Sigmoid colon (tissue), 6 donors: ENCODE measurements at regions not wholly inside any gene's neighbourhood (a gene's known extent, or its start where the extent isn't known, plus 50 kb on each side); places are given as distances from the start of the nearest gene placed in this dataset.

ENCODE experiments used
- DNase-seq: peaks from one replicate; pipeline ENCODE4 v3.0.0-alpha.2; 2019
- H3K27ac ChIP-seq, 4 donors: fragments of 200-600 bp; sonication (generic); one replicate each; pipeline ENCODE4 v1.5.1; 2016 to 2019; ENCODE audit warnings: mild to moderate bottlenecking in 1 of 4
- H3K27me3 ChIP-seq, 3 donors: fragments of 200-600 bp; sonication (generic); one replicate each; pipeline ENCODE4 v1.5.1; 2019; ENCODE audit warnings: mild to moderate bottlenecking in 1 of 3
- H3K36me3 ChIP-seq, 4 donors: fragments of 200-600 bp; sonication (generic); one replicate each; pipeline ENCODE4 v1.5.1; 2016 to 2019
- H3K4me1 ChIP-seq, 4 donors: fragments of 200-600 bp; sonication (generic); one replicate each; pipeline ENCODE4 v1.5.1; 2017 to 2019
- H3K4me3 ChIP-seq, 4 donors: fragments of 200-600 bp; sonication (generic); one replicate each; pipeline ENCODE4 v1.5.1; 2017 to 2019; ENCODE audit warnings: mild to moderate bottlenecking in 2 of 4, moderate library complexity in 1 of 4
- H3K9me3 ChIP-seq, 4 donors: fragments of 200-600 bp in 3 of 4; sonication (generic) in 3 of 4; one replicate each; pipeline versions ENCODE4 v1.5.1 to v1.6.1; 2013 to 2019
- CTCF ChIP-seq, 4 experiments: fragments of 450-650 bp in 3 of 4; fragments of 200-600 bp in 1 of 4; IDR thresholded peaks; one replicate each; pipeline ENCODE4 v1.5.1; 2016 to 2019; ENCODE audit warnings: antibody characterized with exemption in 4 of 4, mild to moderate bottlenecking in 3 of 4, moderate library complexity in 2 of 4
- EP300 ChIP-seq, 4 donors: sonication (generic); formaldehyde crosslinking; IDR thresholded peaks; one replicate each; pipeline ENCODE4 v1.6.1; 2017; ENCODE audit warnings: antibody characterized with exemption in 4 of 4
- POLR2A ChIP-seq, 2 donors: fragments of 450-650 bp; IDR thresholded peaks; one replicate each; pipeline ENCODE4 v1.6.1; 2016; ENCODE audit warnings: antibody characterized with exemption in 2 of 2, mild to moderate bottlenecking in 2 of 2, moderate library complexity in 2 of 2
- POLR2AphosphoS5 ChIP-seq, 4 donors: sonication (generic); formaldehyde crosslinking; IDR thresholded peaks; one replicate each; pipeline ENCODE4 v1.6.1; 2017; ENCODE audit warnings: antibody characterized with exemption in 4 of 4
- WGBS, 2 donors: extraction: QIAGEN DNeasy Blood & Tissue Kit; methylation state at CpG; one replicate each; pipeline ENCODE4 v1.1.7; 2013; 5-methylcytosine and 5-hydroxymethylcytosine counted together
- intact Hi-C: fragments of 100-400 bp; cut with DNase I; formaldehyde crosslinking; loops from one replicate; pipeline ENCODE4 v1.15.1; 2023
- donor health status: healthy with polysubstance abuse.
- donor health status: healthy.

DNA sequence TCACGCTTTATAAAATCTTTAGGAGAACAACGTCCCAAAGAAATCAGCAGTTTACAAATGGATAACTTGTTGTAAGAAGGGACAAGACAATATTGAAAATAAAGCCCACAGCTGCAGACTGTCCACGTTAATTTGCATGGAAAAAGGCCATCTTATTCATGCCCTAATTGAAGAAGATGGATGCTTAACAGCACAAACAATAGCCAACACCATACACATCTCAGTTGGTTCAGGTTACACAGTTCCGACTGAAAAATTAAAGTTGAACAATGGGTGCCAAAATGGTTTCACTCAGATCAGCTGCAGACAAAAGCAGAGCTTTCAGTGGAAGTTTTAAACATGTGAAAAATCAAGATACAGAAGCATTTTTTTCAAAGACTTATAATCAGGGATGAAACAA is 314.2 kb downstream of the RAB38 start:
- 71% methylated on average over 4 of the region's 4 CpGs for WGBS, 2 donors
- no peak for TF ChIP-seq CTCF (IDR thresholded peaks at IDR 0.05)
- TF ChIP-seq POLR2A (IDR thresholded peaks at IDR 0.05), result no peak
- no peak for TF ChIP-seq POLR2AphosphoS5 (IDR thresholded peaks at IDR 0.05)
- no peak for TF ChIP-seq EP300 (IDR thresholded peaks at IDR 0.05)
- H3K27me3 ChIP-seq, result no peaks in the 10 kb centered on the region

GRCh38 chr11:87859636-87860035 is 315.6 kb downstream of the RAB38 start:
- Histone ChIP-seq H3K27me3 (no peaks in the 10 kb centered on the region), H3K9me3 (no peaks in the 10 kb centered on the region), H3K36me3 (no peaks in the 10 kb centered on the region), H3K27ac (no peak overlapping the region), H3K4me3 (no peak overlapping the region), H3K4me1 (peaks cover 0 to 7% (median 4%) of the 10 kb centered on the region in 4 donors)
- TF ChIP-seq CTCF (IDR thresholded peaks at IDR 0.05), result no peak
- TF ChIP-seq POLR2AphosphoS5 (IDR thresholded peaks at IDR 0.05), result no peak
- no peak for TF ChIP-seq POLR2A (IDR thresholded peaks at IDR 0.05)
- TF ChIP-seq EP300 (IDR thresholded peaks at IDR 0.05), result no peak
- no peak for DNase-seq
- intact Hi-C loops, result no loop called here
- WGBS, 2 donors, result 20 to 77% methylated on average over 1 of the region's 1 CpG

More for the DNA sequence above, 314.2 kb downstream of the RAB38 start:
- intact Hi-C loops, result no loop called here
- peaks cover 0 to 7% (median 4%) of the 10 kb centered on the region in 4 donors for H3K4me1 ChIP-seq
- H3K36me3 ChIP-seq, result no peaks in the 10 kb centered on the region
- no peak overlapping the region for H3K4me3 ChIP-seq
- DNase-seq, result no peak
- no peaks in the 10 kb centered on the region for H3K9me3 ChIP-seq
- H3K27ac ChIP-seq, result no peak overlapping the region

DNA sequence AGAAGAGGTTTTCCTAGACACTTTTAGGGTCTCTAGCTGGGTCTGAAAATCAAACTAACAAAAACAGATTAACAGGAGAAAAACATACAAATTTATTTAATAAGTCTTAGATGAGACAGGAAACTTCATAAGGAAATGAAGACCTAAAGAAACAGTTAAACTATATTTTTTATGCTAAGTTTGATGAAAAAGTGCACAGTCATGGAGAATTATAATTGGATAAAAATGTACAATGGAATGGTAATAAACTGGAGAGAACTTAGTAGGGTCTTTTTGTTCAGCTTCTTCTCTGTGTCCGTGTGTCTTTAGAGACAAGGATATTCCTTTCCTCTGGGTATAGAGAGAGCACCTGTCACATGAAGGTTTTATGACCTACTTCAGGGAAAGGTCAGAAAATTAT is 323.4 kb downstream of the RAB38 start:
- no peak overlapping the region for H3K4me3 ChIP-seq
- no peaks in the 10 kb centered on the region for H3K27me3 ChIP-seq
- intact Hi-C loops, result no loop called here
- TF ChIP-seq POLR2AphosphoS5 (IDR thresholded peaks at IDR 0.05) (no peak), CTCF (IDR thresholded peaks at IDR 0.05) (no peak), POLR2A (IDR thresholded peaks at IDR 0.05) (no peak), EP300 (IDR thresholded peaks at IDR 0.05) (no peak)
- no peaks in the 10 kb centered on the region for H3K9me3 ChIP-seq
- no peaks in the 10 kb centered on the region for H3K36me3 ChIP-seq
- H3K4me1 ChIP-seq, result no peaks in the 10 kb centered on the region
- WGBS, 2 donors, result 32 to 67% methylated on average over 1 of the region's 1 CpG
- DNase-seq, result no peak
- no peak overlapping the region for H3K27ac ChIP-seq

- Histone ChIP-seq H3K36me3 (no peaks in the 10 kb centered on the region), H3K4me1 (no peaks in the 10 kb centered on the region), H3K27ac (no peak overlapping the region), H3K4me3 (no peak overlapping the region), H3K27me3 (no peaks in the 10 kb centered on the region), H3K9me3 (no peaks in the 10 kb centered on the region)
- 42 to 61% methylated on average over 2 of the region's 2 CpGs for WGBS, 2 donors
- intact Hi-C loops, result no loop called here
- TF ChIP-seq CTCF (IDR thresholded peaks at IDR 0.05) (no peak), POLR2A (IDR thresholded peaks at IDR 0.05) (no peak), POLR2AphosphoS5 (IDR thresholded peaks at IDR 0.05) (no peak), EP300 (IDR thresholded peaks at IDR 0.05) (no peak)
- DNase-seq, result no peak
Measured at GRCh38 chr11:87851234-87851633, 324.0 kb downstream of the RAB38 start.

DNA sequence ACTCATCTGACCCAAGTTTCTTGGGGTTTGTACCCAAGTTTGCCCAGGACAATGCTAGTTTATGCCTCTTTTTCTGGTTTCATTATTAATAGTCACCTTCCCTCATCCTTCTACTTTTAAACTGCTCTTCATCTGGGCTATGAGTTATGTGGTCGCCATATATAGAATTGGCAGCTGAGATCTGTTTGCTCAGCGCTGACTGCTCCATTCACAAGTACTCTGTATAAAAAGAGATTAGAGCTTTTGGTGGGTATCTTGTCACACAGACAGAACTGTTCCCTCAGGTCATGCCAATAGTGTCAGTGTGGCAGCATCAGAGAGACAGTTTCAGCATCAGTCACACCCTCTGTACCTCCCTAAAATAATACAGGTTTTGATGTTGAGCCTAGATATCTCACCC is 326.0 kb downstream of the RAB38 start:
- Histone ChIP-seq H3K27me3 (no peaks in the 10 kb centered on the region), H3K4me3 (no peak overlapping the region), H3K9me3 (no peaks in the 10 kb centered on the region), H3K4me1 (no peaks in the 10 kb centered on the region), H3K36me3 (no peaks in the 10 kb centered on the region), H3K27ac (no peak overlapping the region)
- 88 to 91% methylated on average over 2 of the region's 2 CpGs for WGBS, 2 donors
- no peak for TF ChIP-seq POLR2A (IDR thresholded peaks at IDR 0.05)
- TF ChIP-seq EP300 (IDR thresholded peaks at IDR 0.05), result no peak
- no peak for TF ChIP-seq POLR2AphosphoS5 (IDR thresholded peaks at IDR 0.05)
- no peak for TF ChIP-seq CTCF (IDR thresholded peaks at IDR 0.05)
- DNase-seq, result no peak
- intact Hi-C loops, result no loop called here
